ENCODE measurements at regions not wholly inside any gene's neighbourhood (a gene's known extent, or its start where the extent isn't known, plus 50 kb on each side); places are given as distances from the start of the nearest gene placed in this dataset.
"Not testable (repeated sequence)": the region's sequence is repeated elsewhere in the genome, so short reads cannot be mapped to it uniquely, and the experiment has no call there.

DNA sequence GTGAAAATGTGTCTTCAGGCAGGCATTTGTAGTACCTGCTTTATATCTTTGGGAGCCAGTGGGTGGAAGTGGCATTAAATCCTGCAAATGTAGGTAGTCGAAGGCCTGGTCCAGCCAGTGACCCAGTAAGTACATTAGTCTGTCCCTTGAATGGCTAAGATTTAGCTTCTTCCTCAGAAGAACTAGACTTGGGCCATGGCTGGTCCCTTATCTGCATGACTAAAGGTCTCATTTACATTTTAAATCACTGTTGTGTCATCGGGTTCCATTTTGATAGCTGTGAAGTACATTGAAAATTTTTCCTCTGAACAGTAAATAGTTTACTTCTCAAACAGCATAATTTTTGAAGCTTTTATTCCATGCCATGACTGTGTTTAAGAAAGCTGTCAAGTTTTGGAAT is 438.4 kb upstream of the KLHL29 start:
- no peak for DNase-seq

DNA sequence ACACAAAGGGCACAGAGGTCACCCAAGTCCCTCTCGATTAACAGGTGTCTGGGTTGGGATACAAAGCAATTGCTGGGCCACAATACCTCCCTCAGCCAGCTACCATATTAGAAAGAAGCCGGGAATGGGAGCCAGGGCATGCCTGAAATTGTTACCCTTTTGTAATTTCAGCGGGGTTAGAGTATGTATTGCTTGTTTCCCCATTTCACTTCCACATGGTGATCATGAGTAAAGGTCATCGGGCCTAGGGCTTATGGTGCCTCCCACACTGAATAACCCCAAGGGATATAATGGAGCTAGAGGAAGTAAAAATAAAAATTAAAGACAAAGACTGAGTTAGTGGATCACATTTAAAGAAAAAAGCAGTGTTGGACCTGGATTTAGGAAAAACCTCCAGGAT is 437.2 kb upstream of the KLHL29 start:
- DNase-seq: no peak

DNA sequence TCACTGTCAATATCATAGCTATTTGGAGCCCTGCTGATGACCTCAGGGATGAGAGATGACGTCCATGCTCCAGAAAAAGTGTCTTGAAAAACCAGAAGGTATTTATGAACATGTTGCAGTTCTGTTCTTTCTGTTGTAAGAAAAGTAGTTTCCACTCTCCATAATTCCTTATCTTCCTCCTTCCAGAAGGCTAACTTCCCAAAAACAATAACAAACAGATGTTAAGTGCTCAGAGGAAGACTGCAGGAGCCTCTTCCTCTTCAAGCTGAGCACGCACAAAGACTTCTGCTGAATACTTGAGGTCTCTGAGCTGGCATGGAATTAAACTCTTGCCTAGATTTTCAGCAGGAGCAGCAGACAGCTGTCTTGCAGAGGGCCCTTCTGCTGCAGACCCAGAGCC is 434.5 kb upstream of the KLHL29 start:
- DNase-seq: no peak

DNA sequence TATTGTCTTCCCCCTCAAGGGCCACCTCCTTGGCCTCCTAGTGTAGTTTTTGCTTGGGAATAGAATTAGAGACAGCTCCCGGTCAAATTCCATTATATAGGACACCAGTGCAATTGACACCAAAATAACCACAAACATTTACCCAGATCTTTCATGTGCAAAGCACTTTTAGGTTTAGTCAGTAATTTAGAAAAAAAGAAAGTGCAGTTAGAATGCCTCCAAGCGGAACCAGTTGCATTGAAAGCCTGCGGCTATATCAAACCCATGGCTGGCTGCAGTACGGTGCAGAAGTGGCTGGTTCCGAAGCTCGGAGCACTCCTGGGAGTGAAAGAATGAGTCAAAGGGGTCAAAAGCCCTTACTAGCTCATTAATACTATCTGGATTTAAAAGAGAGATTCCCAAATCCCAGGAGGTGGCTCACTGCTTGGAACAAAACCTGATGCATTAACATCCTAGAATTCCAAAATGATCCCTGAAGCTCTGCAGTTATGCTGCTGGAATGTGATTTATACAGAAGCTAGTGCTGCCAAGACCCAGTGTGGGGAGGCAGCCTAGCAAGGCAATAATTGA is 432.2 kb upstream of the KLHL29 start:
- DNase-seq: no peak

DNA sequence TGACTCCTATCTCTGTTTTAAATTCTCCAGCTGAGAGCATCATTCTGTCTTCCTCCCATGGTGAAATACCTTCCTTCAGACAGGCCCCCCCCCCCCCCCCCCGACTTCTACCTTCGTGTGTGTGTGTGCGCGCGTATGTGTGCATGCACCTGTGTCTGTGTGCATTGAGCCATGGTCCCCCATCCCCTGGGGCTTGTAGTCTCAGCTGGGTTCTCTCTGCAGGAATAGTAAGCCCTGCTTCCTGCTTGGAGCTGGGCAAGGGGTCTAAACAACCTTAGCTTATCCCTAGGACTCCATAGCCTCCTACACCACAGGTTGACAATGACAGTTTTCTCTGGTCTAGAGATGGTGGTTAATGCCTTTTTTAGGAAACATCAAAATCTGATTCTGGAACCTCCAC is 427.5 kb upstream of the KLHL29 start:
- no peak for DNase-seq

DNA sequence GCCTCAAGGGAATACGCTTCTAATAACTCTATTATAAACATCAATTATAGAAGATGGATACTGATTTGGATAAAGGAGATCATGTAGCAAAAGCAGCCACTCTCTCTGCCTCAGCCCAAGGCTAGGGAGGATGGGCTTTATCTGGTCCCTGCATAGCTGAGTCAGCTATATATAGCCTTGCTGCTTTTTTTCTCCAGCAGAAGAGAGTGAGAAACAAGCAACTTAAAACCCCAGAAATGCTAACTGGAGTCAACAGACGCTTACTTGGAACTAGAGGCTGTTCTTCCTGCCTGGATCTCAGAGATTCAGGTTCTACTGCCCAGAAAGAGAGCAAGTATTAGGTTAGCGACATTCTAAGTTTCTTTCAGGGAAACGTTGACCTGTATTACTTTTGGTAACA is 426.7 kb upstream of the KLHL29 start:
- DNase-seq: no peak

DNA sequence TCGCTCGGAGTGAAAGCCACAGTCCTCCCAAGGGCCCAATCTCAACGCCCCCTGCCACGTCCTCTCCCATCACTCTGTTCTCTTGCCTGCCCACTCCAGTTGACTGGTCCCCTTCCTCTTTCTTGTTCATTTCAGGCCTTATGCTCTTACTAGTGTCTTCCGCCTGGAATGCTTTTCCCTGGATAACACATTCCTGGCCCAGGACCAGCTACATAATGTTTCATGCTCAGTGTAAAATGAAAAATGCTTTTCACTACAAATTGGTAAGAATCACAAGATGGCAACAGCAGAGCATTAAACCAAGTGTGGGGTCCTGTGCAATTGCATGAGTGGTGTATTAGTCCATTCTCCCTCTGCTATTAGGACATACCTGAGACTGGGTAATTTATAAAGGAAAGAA is 417.2 kb upstream of the KLHL29 start:
- DNase-seq: no peak

DNA sequence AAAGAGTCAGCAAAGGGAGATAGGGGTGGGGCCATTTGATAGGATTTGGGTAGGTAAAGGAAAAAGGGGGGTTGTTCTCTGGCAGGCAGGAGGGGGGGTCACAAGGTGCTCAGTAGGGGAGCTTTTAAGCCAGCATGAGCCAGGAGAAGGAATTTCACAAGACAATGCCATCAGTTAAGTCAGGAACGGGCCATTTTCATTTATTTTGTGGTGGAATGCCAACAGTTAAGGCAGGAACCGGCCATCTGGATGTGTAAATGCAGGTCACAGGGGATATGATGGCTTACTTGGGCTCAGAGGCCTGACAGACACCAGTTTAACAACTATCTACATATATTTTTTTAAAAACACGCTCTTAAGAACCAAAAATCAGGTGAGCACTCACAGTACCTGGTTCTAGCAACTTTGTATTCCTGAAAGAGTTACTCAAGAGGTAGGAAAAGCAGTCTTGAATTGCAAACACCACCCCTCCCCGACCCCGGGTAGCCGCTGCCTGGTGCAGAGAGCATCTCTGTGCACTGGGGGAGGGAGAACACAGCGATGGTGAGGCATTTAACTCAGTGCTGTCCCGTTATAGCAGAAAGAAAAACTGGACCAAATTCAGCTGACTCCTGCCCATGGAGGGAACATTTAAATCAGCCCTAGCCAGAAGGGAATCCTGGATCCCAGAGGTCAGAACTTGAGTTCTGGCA is 414.5 kb upstream of the KLHL29 start:
- DNase-seq: no peak

DNA sequence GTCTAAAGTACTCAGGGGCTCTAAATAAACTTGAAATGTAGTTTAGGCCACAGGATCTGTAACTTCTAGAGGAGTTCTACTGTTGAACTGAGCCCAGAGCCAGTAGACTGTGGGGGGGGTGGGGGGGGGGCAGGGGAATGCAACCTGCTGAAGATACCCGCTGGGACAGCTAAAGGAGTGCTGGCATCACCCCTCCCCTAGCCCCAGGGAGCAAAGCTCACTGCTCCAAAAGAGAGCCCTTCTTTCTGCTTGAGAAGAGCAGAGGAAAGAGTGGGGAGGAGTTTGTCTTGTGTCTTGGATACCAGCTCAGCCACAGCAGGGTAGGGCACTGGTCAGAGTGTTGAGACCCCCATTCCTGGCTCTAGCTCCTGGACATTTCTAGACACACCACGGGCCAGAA is 414.0 kb upstream of the KLHL29 start:
- no peak for DNase-seq

DNA sequence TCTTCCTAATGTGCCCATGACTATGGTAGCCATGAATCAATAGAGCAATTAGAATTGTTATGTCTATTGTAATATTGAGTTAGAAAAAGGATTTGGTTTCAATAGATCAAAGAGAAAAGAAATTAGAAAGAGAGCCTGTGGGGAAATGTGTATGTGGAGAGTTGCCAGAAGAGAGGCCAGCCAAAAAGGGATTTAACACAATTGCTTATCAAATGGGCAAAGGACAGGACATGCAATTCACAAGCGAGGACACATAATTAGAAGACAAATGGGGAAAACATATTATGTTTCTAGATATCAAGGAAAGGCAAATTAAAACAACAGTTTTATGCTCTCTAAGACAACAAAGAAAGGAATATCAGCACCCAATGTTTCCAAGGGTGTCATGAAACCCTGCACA is 403.2 kb upstream of the KLHL29 start:
- DNase-seq: no peak

DNA sequence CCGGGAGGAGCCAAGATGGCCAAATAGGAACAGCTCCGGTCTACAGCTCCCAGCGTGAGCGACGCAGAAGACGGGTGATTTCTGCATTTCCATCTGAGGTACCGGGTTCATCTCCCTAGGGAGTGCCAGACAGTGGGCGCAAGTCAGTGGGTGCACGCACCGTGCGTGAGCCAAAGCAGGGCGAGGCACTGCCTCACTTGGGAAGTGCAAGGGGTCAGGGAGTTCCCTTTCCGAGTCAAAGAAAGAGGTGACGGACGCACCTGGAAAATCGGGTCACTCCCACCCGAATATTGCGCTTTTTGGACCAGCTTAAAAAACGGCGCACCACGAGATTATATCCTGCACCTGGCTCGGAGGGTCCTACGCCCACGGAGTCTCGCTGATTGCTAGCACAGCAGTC is 400.8 kb upstream of the KLHL29 start:
- not testable (repeated sequence) for DNase-seq

DNA sequence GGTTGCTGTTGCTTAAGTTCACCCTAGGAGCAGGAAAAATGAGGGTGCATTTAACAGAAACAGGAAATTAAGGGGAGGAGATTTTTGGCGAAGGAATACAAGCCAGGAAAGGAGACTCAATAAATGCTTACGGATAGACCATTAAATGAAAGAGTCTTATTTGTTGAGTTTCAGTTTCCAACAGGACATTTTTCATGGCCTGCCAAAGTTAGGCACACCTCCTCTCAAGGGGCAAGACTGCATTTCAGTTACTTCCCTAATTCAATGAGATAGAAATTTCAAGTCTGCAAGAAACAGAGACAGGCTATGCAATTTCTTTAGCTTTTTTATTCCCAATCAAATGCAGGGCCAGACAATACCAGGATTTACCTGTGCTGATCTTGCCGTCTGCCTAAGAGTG is 394.7 kb upstream of the KLHL29 start:
- no peak for DNase-seq

DNA sequence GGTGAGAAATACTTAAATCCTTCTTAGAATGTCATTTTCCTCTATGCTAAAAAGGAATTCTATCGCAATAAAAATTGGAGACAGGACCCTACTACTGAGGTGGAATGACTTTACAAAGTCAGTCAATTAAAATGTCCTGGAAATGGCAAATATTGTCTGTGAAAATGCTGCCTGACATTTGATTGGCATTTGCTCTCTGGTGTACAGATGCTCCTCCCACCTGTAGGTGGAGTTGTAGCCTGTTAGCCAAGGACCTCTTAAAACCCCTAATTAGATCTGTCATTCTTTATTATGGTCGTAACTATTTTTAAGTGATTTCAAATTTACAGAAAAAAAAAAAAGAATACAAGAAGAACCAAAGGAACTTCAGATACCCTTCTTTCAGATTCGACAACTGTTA is 393.1 kb upstream of the KLHL29 start:
- no peak for DNase-seq

DNA sequence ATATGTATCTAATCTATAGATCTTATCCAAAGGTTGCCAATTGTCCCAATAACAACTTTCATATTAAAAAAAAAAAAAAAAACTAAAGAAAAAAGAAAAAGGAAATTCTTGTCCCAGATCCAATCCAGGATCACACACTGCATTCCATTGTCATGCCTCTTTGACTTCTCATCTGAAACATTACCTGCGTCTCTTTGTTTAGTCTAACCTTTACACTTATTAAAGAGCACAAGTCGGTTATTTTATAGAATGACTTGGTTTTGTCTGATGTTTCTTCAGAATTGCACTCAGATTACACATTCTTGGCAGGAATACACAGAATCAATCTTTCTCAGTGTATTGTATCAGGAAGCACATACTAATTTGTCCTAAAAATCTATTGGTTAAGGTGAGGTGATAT is 392.5 kb upstream of the KLHL29 start:
- DNase-seq: no peak

DNA sequence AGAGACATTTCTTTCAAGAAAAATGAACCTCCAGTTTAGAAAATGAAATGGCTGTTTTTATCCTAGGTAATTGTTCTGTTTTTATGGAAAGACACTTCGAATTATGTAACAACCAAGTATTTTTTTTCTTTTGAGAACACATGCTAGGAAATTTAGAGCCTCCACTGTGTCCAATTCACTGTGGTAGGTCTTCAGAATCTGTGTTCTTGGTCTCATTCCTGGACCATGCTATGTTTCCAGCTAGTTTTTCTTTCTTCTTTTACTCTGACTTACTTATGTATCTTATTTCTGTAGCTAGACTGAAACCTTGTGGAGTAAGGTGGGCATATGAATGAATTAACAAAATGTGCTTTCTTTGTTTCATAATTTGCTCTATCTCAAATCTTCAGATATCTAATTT is 391.7 kb upstream of the KLHL29 start:
- DNase-seq: no peak

DNA sequence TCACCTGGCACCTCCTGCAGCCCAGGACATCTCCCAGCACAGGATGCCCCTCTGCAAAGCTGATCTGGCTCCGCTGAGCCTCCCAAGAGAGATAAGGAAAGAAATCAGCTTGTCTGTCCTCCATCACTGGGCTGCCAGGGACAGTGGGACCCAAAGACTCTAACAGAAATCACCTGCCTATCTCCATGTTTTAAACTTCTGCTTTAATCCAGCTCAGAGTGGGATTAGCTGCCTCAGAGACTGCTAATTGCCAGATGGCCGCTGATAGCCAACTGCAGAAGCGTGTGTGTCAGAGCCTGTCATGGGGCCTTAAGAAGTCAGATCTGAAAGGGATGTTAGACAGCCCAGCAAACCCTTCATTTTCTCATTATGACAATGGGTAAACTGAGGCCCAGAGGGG is 389.4 kb upstream of the KLHL29 start:
- DNase-seq: no peak

DNA sequence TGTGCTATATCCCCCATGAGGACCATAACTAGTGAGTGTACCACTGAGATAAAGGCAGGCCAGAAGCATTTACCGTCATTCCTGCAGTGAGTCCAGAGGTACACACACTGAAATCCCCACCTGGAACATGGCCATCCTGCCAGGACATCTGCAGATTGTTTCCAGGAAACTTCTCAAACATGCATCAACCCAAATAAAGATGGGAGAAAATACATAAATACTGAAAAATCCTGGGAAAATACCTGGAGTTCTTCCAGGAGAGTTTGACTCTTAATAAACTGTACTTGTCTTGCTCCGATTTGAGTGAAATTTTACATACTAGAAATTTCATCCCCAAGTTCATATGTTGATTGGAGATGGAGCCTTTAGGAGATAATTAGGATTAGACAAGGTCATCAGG is 388.1 kb upstream of the KLHL29 start:
- no peak for DNase-seq

DNA sequence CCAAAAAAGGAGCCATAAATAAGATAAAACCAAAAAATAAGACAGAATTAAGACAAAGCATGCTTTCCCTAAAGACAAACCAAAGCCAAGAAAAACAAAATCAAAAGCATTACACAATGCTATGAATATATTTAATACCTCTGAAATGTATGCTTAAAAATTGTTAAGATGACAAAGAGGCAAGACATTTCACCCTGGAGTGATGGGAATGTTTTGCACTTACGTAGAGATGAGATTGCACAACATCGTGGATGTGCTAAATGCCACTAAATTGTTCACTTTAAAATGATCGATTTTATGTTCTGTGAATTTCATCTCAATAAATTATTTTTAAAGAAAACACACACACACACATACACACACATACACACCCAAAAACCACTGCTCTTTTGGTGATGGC is 386.6 kb upstream of the KLHL29 start:
- no peak for DNase-seq

DNA sequence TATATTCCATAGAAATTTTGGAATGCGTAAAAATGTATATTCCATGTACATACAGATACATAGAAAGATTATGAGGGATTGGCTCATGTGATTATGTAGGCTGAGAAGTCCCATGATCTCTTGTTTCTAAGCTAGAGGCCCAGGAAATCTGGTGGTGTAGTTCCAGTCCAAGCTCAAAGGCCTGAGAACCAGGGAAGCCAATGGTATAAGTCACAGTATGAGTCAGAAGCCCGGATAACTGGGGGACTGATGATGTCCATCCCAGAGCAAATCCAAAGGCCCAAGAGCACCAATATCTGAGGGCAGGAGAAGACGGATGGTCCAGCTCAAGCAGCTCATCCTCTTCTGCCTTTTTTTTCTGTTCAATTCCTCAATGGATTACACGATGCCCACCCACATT is 385.0 kb upstream of the KLHL29 start:
- no peak for DNase-seq

DNA sequence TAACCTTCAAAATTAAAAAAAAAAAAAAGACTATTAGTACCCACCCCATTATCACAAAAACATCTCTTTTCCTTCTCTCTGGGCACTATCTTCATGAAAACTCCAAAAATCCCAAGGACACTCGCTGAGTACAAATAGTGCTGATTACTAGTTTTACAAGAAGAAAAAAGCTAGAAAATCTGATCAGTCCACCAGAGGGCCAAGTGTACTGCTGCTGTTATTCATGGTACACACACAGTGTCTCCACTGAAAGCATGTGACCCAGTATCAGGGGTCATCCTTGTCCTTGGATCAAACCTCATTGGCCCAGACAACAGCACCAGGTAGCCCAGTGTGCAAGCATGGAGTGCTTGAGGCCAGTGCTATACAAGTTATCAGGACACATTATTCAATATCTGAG is 382.7 kb upstream of the KLHL29 start:
- DNase-seq: no peak

DNA sequence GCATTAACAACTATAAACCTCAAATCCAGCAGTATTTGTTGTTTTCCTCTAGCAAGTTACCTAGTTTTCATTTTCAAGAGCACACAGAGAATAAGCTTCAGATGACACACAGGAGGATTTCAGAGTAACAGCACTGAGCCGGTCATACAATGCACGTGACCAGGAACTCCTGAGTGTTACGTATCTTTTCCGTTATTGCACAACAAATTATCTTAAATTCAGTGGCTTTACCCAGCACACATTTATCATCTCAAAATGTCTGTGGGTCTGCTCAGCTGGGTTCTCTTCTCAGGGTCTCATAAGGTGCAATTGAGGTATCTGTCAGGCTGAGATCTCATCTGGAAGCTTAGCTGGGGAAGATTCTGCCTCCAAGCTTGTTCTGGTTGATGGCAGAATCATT is 379.5 kb upstream of the KLHL29 start:
- no peak for DNase-seq

DNA sequence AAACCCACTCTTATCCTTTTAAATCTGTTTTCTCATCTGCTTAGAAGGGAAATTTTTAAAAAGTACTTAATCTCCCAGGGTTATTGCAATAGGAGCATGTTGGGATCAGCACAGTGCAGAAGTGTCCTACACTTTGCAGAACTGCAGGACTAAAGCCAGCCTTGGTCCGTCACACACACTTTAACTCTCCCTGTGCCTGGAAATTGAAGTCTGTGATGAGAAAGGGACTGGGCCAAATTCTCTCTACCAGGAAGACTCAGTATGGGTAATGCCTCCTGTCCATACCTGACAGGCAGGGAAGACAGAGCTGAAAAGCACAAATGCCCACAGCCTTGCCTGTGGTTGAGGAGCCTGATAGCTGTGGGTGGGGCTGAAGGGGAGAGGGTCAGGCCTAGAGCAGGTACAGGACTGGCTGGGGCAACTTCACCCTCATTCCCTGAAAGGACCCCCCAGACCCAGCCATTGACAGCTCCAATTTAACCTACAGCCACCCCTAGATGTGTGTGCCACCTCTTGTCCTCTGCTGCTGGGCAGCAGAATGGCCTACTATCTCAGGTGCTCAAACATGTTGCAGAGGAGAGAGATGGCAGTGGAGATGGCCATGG is 377.2 kb upstream of the KLHL29 start:
- DNase-seq: no peak

DNA sequence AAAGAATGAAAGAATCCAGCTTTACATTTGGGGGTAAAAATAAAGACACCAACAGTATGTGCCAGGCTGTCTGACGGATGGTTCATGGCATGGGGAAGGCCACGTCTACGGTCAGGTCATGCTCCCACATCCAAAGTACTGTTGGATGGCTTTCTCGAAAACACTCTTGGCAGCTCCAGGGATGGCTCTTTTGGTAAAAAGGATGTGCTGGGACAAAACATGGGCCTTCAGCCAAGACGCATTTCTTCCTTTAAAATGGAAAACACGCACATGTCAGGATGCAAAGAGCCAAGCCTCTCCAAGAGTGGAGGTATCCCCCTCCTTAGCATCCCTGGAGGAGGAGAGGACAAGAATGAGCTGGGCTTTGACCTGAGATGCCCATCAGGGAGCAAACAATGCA is 376.5 kb upstream of the KLHL29 start:
- no peak for DNase-seq

DNA sequence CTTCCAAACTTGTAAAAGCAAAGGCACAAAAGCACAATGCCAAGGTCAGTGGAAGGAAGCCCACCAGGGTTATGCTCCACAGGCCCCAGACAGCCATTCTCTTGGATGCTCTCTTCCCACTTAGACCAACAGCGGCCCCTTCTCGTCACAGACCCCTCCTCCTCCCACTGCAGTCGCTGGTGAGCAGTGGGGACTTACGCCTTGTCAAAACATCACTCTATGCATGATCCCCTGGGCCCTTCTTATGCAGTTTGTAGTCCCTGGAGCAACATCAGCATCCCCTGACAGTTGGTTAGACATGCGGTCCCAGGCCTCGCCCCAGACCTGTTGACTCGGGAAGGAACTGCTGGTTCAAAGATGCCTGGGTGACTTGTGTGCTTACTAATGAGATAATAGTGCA is 376.0 kb upstream of the KLHL29 start:
- no peak for DNase-seq

DNA sequence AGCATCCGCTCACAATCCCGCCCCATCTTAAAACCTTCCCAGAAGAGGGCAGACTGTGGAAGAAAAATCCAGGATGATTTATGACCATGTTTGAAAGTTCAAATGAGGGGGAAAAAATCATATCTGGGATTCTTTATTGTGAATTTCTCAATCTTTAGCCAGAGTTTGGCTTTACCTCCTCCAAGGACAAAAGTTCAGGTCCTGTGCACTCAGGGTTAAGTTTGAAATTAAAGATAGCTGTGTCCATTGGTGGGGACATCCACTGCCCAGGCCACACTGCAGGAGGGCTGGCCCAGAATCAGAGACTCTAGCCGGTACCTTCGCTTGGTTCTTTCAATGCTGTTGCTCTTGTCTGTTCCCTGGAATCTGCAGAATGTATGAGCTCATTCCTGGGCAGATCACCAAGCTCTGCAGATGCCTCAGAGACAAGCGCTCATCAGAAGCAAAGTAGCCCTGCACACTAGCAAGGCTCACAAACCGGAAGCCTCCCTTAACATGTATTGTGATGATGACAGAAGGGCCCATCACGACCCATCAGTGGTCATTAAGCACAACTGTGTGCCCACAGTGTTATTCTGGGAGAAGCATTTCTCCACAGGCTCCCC is 375.3 kb upstream of the KLHL29 start:
- DNase-seq: peak; percentile 79 to 88
